Tibial nerve (tissue), 4 donors: ENCODE measurements at regions not wholly inside any gene's neighbourhood (a gene's known extent, or its start where the extent isn't known, plus 50 kb on each side); places are given as distances from the start of the nearest gene placed in this dataset.

ENCODE experiments used
- CTCF ChIP-seq, 5 experiments: fragments of 200-600 bp in 3 of 5; fragments of 450-650 bp in 2 of 5; sonication (generic) in 3 of 5; IDR thresholded peaks; one replicate each; pipeline ENCODE4 v1.5.1; 2016 to 2019; ENCODE audit warnings: antibody characterized with exemption in 5 of 5, mild to moderate bottlenecking in 3 of 5, moderate library complexity in 2 of 5
- EP300 ChIP-seq, 2 donors: sonication (generic); formaldehyde crosslinking; IDR thresholded peaks; one replicate each; pipeline ENCODE4 v1.6.1; 2017; ENCODE audit warnings: antibody characterized with exemption in 2 of 2, mild to moderate bottlenecking in 1 of 2
- POLR2A ChIP-seq, 2 donors: fragments of 450-650 bp; IDR thresholded peaks; one replicate each; pipeline ENCODE4 v1.6.1; 2017; ENCODE audit warnings: antibody characterized with exemption in 2 of 2, mild to moderate bottlenecking in 2 of 2, moderate library complexity in 2 of 2

GRCh38 chr10:76719006-76719405, 918.6 kb downstream of the KCNMA1 start:
- TF ChIP-seq CTCF (IDR thresholded peaks at IDR 0.05) (no peak), POLR2A (IDR thresholded peaks at IDR 0.05) (no peak), EP300 (IDR thresholded peaks at IDR 0.05) (no peak)
